ENCODE measurements at regions not wholly inside any gene's neighbourhood (a gene's known extent, or its start where the extent isn't known, plus 50 kb on each side); places are given as distances from the start of the nearest gene placed in this dataset.

GRCh38 chr3:5305684-5305989 lies 118.1 kb downstream of the EDEM1 start:
- TF ChIP-seq CTCF (IDR thresholded peaks at IDR 0.05) (no peak), EP300 (IDR thresholded peaks at IDR 0.05) (no peak), POLR2AphosphoS5 (IDR thresholded peaks at IDR 0.05) (no peak), POLR2A (IDR thresholded peaks at IDR 0.05) (no peak)
